ENCODE measurements at regions not wholly inside any gene's neighbourhood (a gene's known extent, or its start where the extent isn't known, plus 50 kb on each side); places are given as distances from the start of the nearest gene placed in this dataset.
"Not testable (repeated sequence)": the region's sequence is repeated elsewhere in the genome, so short reads cannot be mapped to it uniquely, and the experiment has no call there.

GRCh38 chr3:6750782-6751181 is 110.1 kb upstream of the GRM7 start:
- no peaks in the 10 kb centered on the region for H3K36me3 ChIP-seq (ENCODE audit: control insufficient read depth, insufficient read depth, low read length)
- H3K4me1 ChIP-seq (ENCODE audit: control insufficient read depth, insufficient read depth, low read length): no peaks in the 10 kb centered on the region
- H3K27me3 ChIP-seq (ENCODE audit: control insufficient read depth, insufficient read depth, low read length): no peaks in the 10 kb centered on the region
- intact Hi-C loops (cut with micrococcal nuclease): no loop called here
- no peak overlapping the region for H3K4me3 ChIP-seq (ENCODE audit: low read length)
- Mint-ChIP-seq H3K36me3 (peaks cover 7% of the 10 kb centered on the region), H3K9me3 (peaks cover 22 to 29% of the 10 kb centered on the region in 2 donors), H3K4me1 (no peaks in the 10 kb centered on the region), H3K27me3 (ENCODE audit: low read depth in 2 of 2) (no peaks in the 10 kb centered on the region), H3K4me3 (no peak overlapping the region), H3K27ac (no peak overlapping the region)
- no peak for ATAC-seq
- peaks cover under 1% of the 10 kb centered on the region for H3K9me3 ChIP-seq (ENCODE audit: control insufficient read depth, insufficient read depth, low read length)
- H3K27ac ChIP-seq (ENCODE audit: low read length): no peak overlapping the region
- TF ChIP-seq CTCF (IDR thresholded peaks at IDR 0.05): no peak
- DNase-seq: no peak

GRCh38 chr3:6753536-6753935 is 107.4 kb upstream of the GRM7 start:
- WGBS (ENCODE audit: insufficient coverage): 94% methylated on average over 2 of the region's 2 CpGs
- intact Hi-C loops (cut with micrococcal nuclease): no loop called here

DNA sequence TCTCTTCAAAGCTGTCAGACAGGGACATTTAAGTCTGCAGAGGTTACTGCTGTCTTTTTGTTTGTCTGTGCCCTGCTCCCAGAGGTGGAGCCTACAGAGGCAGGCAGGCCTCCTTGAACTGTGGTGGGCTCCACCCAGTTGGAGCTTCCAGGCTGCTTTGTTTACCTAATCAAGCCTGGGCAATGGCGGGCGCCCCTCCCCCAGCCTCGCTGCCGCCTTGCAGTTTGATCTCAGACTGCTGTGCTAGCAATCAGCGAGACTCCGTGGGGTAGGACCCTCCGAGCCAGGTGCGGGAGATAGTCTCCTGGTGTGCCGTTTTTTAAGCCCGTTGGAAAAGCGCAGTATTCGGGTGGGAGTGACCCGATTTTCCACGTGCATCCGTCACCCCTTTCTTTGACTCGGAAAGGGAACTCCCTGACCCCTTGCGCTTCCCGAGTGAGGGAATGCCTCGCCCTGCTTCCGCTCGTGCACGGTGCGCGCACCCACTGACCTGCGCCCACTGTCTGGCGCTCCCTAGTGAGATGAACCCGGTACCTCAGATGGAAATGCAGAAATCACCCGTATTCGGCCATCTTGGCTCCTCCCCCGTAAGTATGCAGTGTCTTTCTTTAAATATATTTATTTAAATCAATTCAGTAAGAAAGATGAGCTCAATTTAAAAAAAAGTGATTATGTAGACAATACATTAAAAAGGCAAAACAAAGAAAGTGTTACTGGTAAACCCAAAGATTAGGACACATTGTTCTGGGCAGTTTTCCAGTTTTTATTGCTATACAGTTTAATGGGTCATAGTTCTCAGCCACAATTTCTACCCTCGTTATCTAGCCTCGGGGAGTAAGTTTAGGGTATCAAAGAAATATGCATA is 91.2 kb upstream of the GRM7 start:
- WGBS (ENCODE audit: insufficient coverage): 93% methylated on average over 27 of the region's 32 CpGs
- peaks cover 12 to 14% of the 10 kb centered on the region in 2 donors for H3K9me3 Mint-ChIP-seq
- H3K4me1 Mint-ChIP-seq: not testable (repeated sequence)

More at GRCh38 chr3:6753536-6753935, 107.4 kb upstream of the GRM7 start:
- no peaks in the 10 kb centered on the region for H3K4me1 ChIP-seq (ENCODE audit: control insufficient read depth, insufficient read depth, low read length)
- Mint-ChIP-seq H3K27ac (no peak overlapping the region), H3K4me3 (no peak overlapping the region), H3K36me3 (no peaks in the 10 kb centered on the region), H3K9me3 (peaks cover 17 to 25% of the 10 kb centered on the region in 2 donors), H3K4me1 (no peaks in the 10 kb centered on the region), H3K27me3 (ENCODE audit: low read depth in 2 of 2) (no peaks in the 10 kb centered on the region)
- H3K4me3 ChIP-seq (ENCODE audit: low read length): no peak overlapping the region
- H3K36me3 ChIP-seq (ENCODE audit: control insufficient read depth, insufficient read depth, low read length): no peaks in the 10 kb centered on the region
- no peak overlapping the region for H3K27ac ChIP-seq (ENCODE audit: low read length)
- DNase-seq (no peak), ATAC-seq (no peak)
- TF ChIP-seq CTCF (IDR thresholded peaks at IDR 0.05): no peak
- no peaks in the 10 kb centered on the region for H3K9me3 ChIP-seq (ENCODE audit: control insufficient read depth, insufficient read depth, low read length)
- H3K27me3 ChIP-seq (ENCODE audit: control insufficient read depth, insufficient read depth, low read length): no peaks in the 10 kb centered on the region

GRCh38 chr3:6770397-6770690 is 90.6 kb upstream of the GRM7 start:
- no peak overlapping the region for H3K4me3 Mint-ChIP-seq
- no peak for TF ChIP-seq CTCF (IDR thresholded peaks at IDR 0.05)
- no peaks in the 10 kb centered on the region for H3K4me1 Mint-ChIP-seq
- H3K27ac Mint-ChIP-seq: no peak overlapping the region
- Histone ChIP-seq H3K4me3 (ENCODE audit: low read length) (no peak overlapping the region), H3K27me3 (ENCODE audit: control insufficient read depth, insufficient read depth, low read length) (no peaks in the 10 kb centered on the region), H3K36me3 (ENCODE audit: control insufficient read depth, insufficient read depth, low read length) (no peaks in the 10 kb centered on the region), H3K27ac (ENCODE audit: low read length) (no peak overlapping the region), H3K4me1 (ENCODE audit: control insufficient read depth, insufficient read depth, low read length) (no peaks in the 10 kb centered on the region), H3K9me3 (ENCODE audit: control insufficient read depth, insufficient read depth, low read length) (no peaks in the 10 kb centered on the region)
- ATAC-seq (no peak), DNase-seq (no peak)
- H3K36me3 Mint-ChIP-seq: no peaks in the 10 kb centered on the region
- intact Hi-C loops (cut with micrococcal nuclease): no loop called here
- H3K9me3 Mint-ChIP-seq: peaks cover 12 to 14% of the 10 kb centered on the region in 2 donors
- no peaks in the 10 kb centered on the region for H3K27me3 Mint-ChIP-seq (ENCODE audit: low read depth in 2 of 2)

More for the DNA sequence above, 91.2 kb upstream of the GRM7 start:
- H3K27ac ChIP-seq (ENCODE audit: low read length); H3K36me3 ChIP-seq (ENCODE audit: control insufficient read depth, insufficient read depth, low read length); H3K27me3 Mint-ChIP-seq (ENCODE audit: low read depth in 2 of 2); H3K4me1 ChIP-seq (ENCODE audit: control insufficient read depth, insufficient read depth, low read length); ATAC-seq; H3K4me3 Mint-ChIP-seq; DNase-seq; H3K36me3 Mint-ChIP-seq; H3K4me3 ChIP-seq (ENCODE audit: low read length); H3K27me3 ChIP-seq (ENCODE audit: control insufficient read depth, insufficient read depth, low read length); H3K9me3 ChIP-seq (ENCODE audit: control insufficient read depth, insufficient read depth, low read length); intact Hi-C loops (cut with micrococcal nuclease); H3K27ac Mint-ChIP-seq: not testable (repeated sequence)

All from natural killer cell (primary cell).